A673 (cell line): ENCODE measurements at regions not wholly inside any gene's neighbourhood (a gene's known extent, or its start where the extent isn't known, plus 50 kb on each side); places are given as distances from the start of the nearest gene placed in this dataset.
"Not testable (repeated sequence)": the region's sequence is repeated elsewhere in the genome, so short reads cannot be mapped to it uniquely, and the experiment has no call there.

Experiments used
- BruUV-seq: library from RNA; stranded (reverse); fragments of 400-500 nt; replicated peaks from 2 replicates; lab custom pipeline; 2021; lab: Mats Ljungman, UMichigan
- CTCF ChIA-PET: fragments of 300-600 bp; sonication (Branson Sonifier 250); formaldehyde crosslinking; loops from one replicate; lab custom pipeline; 2022; ENCODE audit warnings: antibody characterized with exemption; lab: Charles Lee
- POLR2A ChIA-PET: fragments of 300-600 bp; sonication (Branson Sonifier 250); formaldehyde crosslinking; loops from one replicate; lab custom pipeline; 2022; ENCODE audit warnings: antibody characterized with exemption; ENCODE audit not compliant: low non-redundant PET; lab: Charles Lee
- DNase-seq: peaks from one replicate; pipeline ENCODE4 v3.0.0-alpha.2; 2015; ENCODE audit warnings: low spot score
- H3K27ac ChIP-seq: fragments of 200-600 bp; sonication (generic); 2 replicates; pipeline ENCODE4 v1.5.1; 2016; ENCODE audit warnings: mixed run types, low read depth, mild to moderate bottlenecking, mixed read lengths, antibody characterized with exemption, low read length; ENCODE audit not compliant: poor library complexity, severe bottlenecking
- H3K27me3 ChIP-seq: fragments of 200-600 bp; sonication (generic); replicated peaks from 2 replicates; pipeline ENCODE4 v1.6.1; 2017; ENCODE audit warnings: mixed run types, low read depth, mild to moderate bottlenecking, mixed read lengths, antibody characterized with exemption, low read length; ENCODE audit not compliant: insufficient read depth, poor library complexity
- H3K36me3 ChIP-seq: fragments of 200-600 bp; sonication (generic); 2 replicates; pipeline ENCODE4 v1.6.1; 2016; ENCODE audit warnings: mixed run types, mild to moderate bottlenecking, mixed read lengths, antibody characterized with exemption, low read length; ENCODE audit not compliant: insufficient read depth, poor library complexity, severe bottlenecking
- H3K4me1 ChIP-seq: fragments of 200-600 bp; sonication (generic); 2 replicates; pipeline ENCODE4 v1.6.1; 2017; ENCODE audit warnings: mixed run types, mild to moderate bottlenecking, mixed read lengths, antibody characterized with exemption, low read length; ENCODE audit not compliant: insufficient read depth, poor library complexity, severe bottlenecking
- H3K4me3 ChIP-seq: fragments of 200-600 bp; sonication (generic); 2 replicates; pipeline ENCODE4 v1.5.1; 2016; ENCODE audit warnings: low read depth, mixed run types, mild to moderate bottlenecking, mixed read lengths, low read length; ENCODE audit not compliant: poor library complexity, severe bottlenecking
- H3K9me3 ChIP-seq: fragments of 200-600 bp; sonication (generic); 2 replicates; pipeline ENCODE4 v1.6.1; 2016; ENCODE audit warnings: mixed run types, low read depth, mild to moderate bottlenecking, mixed read lengths, antibody characterized with exemption, low read length; ENCODE audit not compliant: poor library complexity, severe bottlenecking
- EZH2 ChIP-seq: fragments of 200-600 bp; sonication (generic); IDR thresholded peaks from 2 replicates; pipeline ENCODE4 v1.6.1; 2017; ENCODE audit warnings: borderline replicate concordance, low read depth, mild to moderate bottlenecking, mixed read lengths, antibody characterized with exemption, low read length; ENCODE audit not compliant: poor library complexity, severe bottlenecking
- intact Hi-C: fragments of 100-400 bp; cut with micrococcal nuclease; formaldehyde crosslinking; loops from one replicate; pipeline ENCODE4 v1.10.0; 2022; ENCODE audit not compliant: unreplicated experiment
- TF ChIP-seq, protein P1 (sequence below): fragments of 300-800, 200-600 bp; sonication (generic); conservative IDR thresholded peaks from 2 replicates; pipeline ENCODE4 v1.5.1; 2017; ENCODE audit warnings: low read depth, mild to moderate bottlenecking, antibody characterized with exemption, low read length, moderate library complexity, mixed read lengths

DNA sequence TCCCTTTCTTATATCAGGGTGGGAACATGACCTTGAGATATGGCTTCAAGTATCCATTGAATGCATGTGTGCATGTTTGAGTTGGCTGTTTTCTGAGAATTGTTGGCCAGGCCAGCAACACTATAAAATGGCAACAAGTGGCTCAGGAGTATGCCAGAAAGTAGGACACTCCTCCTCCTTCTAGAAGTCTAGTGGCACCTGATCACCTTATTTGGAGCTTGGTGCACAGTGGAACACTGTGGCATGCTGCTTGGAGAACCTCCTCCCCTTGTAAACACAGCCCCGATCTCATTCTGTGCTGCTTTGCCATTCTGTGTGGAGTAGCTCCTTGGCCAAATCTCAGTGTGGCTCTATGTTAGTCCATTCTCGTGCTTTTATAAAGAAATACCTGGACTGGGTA, 114.8 kb upstream of the NDN start:
- POLR2A ChIA-PET: no interaction called here
- Histone ChIP-seq H3K4me3 (no peak overlapping the region), H3K27me3 (no peaks in the 10 kb centered on the region), H3K9me3 (peaks cover 45% of the 10 kb centered on the region), H3K27ac (no peak overlapping the region), H3K4me1 (no peaks in the 10 kb centered on the region), H3K36me3 (no peaks in the 10 kb centered on the region)
- no TSS peak for BruUV-seq
- no peak for TF ChIP-seq EZH2
- TF ChIP-seq, protein P1, sequence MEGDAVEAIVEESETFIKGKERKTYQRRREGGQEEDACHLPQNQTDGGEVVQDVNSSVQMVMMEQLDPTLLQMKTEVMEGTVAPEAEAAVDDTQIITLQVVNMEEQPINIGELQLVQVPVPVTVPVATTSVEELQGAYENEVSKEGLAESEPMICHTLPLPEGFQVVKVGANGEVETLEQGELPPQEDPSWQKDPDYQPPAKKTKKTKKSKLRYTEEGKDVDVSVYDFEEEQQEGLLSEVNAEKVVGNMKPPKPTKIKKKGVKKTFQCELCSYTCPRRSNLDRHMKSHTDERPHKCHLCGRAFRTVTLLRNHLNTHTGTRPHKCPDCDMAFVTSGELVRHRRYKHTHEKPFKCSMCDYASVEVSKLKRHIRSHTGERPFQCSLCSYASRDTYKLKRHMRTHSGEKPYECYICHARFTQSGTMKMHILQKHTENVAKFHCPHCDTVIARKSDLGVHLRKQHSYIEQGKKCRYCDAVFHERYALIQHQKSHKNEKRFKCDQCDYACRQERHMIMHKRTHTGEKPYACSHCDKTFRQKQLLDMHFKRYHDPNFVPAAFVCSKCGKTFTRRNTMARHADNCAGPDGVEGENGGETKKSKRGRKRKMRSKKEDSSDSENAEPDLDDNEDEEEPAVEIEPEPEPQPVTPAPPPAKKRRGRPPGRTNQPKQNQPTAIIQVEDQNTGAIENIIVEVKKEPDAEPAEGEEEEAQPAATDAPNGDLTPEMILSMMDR: no peak
- CTCF ChIA-PET: no interaction called here
- DNase-seq: no peak
- intact Hi-C loops: no loop called here

- H3K36me3 ChIP-seq, H3K4me1 ChIP-seq, H3K27me3 ChIP-seq, CTCF ChIA-PET, intact Hi-C loops, BruUV-seq, POLR2A ChIA-PET, H3K4me3 ChIP-seq, DNase-seq, H3K27ac ChIP-seq: not testable (repeated sequence)
- H3K9me3 ChIP-seq: peaks cover 36% of the 10 kb centered on the region
Observed at GRCh38 chr15:23802896-23803435, 115.9 kb upstream of the NDN start.

GRCh38 chr15:23806980-23807379, 119.9 kb upstream of the NDN start:
- Histone ChIP-seq H3K4me1 (no peaks in the 10 kb centered on the region), H3K9me3 (peaks cover 46% of the 10 kb centered on the region), H3K27ac (no peak overlapping the region), H3K4me3 (no peak overlapping the region), H3K36me3 (no peaks in the 10 kb centered on the region), H3K27me3 (no peaks in the 10 kb centered on the region)
- TF ChIP-seq EZH2: no peak
- TF ChIP-seq, protein P1: no peak
- intact Hi-C loops: no loop called here
- BruUV-seq: no TSS peak
- DNase-seq: no peak
- POLR2A ChIA-PET: no interaction called here
- CTCF ChIA-PET: no interaction called here

DNA sequence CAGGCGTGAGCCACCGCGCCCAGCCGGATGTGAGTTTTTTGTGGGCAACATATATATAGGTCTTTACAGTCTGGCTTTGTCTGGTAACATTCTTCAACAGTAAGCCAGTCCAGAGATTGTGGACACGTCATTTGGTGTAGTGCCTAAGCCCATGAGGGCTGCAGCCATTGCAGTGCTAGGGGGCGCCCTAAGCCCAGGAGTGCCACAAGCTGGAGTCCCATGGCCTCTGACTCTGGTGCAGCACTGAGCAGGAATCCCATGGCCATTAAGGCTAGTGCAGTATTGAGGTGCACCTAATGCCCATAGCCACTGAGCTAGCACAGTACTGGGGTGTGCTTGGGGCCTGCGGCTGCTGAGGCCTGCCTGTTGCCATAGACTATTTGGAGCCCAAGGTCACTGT, 136.4 kb upstream of the NDN start:
- Histone ChIP-seq H3K4me3 (no peak overlapping the region), H3K36me3 (no peaks in the 10 kb centered on the region), H3K4me1 (no peaks in the 10 kb centered on the region), H3K27me3 (no peaks in the 10 kb centered on the region), H3K27ac (no peak overlapping the region), H3K9me3 (peaks cover 36% of the 10 kb centered on the region)
- no TSS peak for BruUV-seq
- ChIA-PET CTCF (no interaction called here), POLR2A (no interaction called here)
- intact Hi-C loops: no loop called here
- TF ChIP-seq, protein P1: no peak
- no peak for TF ChIP-seq EZH2
- no peak for DNase-seq
